Kidney glomerular epithelial cell (primary cell): ENCODE measurements at regions not wholly inside any gene's neighbourhood (a gene's known extent, or its start where the extent isn't known, plus 50 kb on each side); places are given as distances from the start of the nearest gene placed in this dataset.
"Not testable (repeated sequence)": the region's sequence is repeated elsewhere in the genome, so short reads cannot be mapped to it uniquely, and the experiment has no call there.

Experiments
- DNase-seq: peaks from one replicate; lab custom pipeline; 2025; lab: John Stamatoyannopoulos, UW

- DNase-seq, result no peak
Measured at GRCh38 chr5:18240971-18241370, 606.7 kb downstream of the TAF11L14 start.

- DNase-seq, result no peak
Measured at GRCh38 chr5:18243846-18244245, 609.6 kb downstream of the TAF11L14 start.

GRCh38 chr5:18244309-18244708 is 610.0 kb downstream of the TAF11L14 start:
- no peak for DNase-seq

DNA sequence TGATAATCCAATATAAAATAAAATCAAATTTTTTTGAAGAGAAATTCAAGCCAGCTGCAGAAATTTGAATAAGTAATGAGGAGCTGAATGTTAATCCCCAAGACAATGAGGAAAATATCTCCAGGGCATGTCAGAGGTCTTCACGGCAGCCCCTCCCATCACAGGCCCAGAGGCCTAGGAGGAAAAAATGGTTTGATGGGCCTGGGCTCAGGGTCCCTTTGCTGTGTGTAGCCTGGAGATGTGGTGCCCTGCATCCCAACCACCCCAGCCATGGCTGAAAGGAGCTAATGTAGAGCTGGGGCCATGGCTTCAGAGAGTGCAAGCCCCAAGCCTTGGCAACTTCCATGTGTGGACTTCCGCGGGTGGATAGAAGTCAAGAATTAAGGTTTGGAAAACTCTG is 618.3 kb downstream of the TAF11L14 start:
- no peak for DNase-seq

- DNase-seq, result no peak
Measured at GRCh38 chr5:18264126-18264882, 630.0 kb downstream of the TAF11L14 start.

DNA sequence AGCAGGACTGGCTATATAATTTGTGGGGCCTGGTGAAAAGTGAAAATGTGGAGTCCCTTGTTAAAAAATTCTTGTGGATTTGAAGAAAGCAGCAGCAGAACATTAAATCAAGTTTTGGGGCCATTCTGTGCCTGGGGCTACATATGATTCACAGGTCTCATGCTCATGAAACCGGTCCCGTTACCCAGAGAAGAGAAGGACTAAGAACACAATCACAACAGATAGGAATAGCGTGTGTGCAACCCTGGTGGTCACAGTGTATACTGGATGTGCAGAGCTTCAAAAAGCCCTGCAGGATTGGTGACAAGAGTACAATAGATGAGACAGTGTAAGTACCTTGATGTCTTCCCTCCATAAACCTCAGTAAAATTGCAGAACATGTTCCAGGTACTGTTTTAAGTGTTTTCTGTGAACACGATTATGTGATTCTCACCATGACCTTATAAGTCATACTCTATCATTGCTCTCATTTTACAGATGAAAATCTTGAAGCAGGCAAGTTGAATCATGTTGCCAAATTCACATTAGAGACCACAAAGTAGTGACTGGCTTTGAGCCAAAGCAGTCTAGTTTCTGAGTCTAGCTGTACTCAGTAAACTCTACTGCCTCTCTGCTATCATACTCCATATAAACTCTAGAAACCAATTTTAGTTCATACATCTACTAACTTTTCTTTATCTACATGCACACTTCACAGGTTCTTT is 636.5 kb downstream of the TAF11L14 start:
- no peak for DNase-seq

- DNase-seq, result no peak
Measured at GRCh38 chr5:18276939-18277338, 642.7 kb downstream of the TAF11L14 start.

GRCh38 chr5:18281947-18282581 is 647.8 kb downstream of the TAF11L14 start:
- DNase-seq, result peak; percentile 56

GRCh38 chr5:18285257-18285656 is 651.0 kb downstream of the TAF11L14 start:
- no peak for DNase-seq

GRCh38 chr5:18292146-18292545 is 657.9 kb downstream of the TAF11L14 start:
- no peak for DNase-seq

- not testable (repeated sequence) for DNase-seq
Measured at GRCh38 chr5:18295696-18296095, 661.4 kb downstream of the TAF11L14 start.

- DNase-seq, result no peak
Measured at GRCh38 chr5:18299166-18299565, 664.9 kb downstream of the TAF11L14 start.

- peak; percentile 8 for DNase-seq
Measured at GRCh38 chr5:18305288-18305924, 671.1 kb downstream of the TAF11L14 start.

DNA sequence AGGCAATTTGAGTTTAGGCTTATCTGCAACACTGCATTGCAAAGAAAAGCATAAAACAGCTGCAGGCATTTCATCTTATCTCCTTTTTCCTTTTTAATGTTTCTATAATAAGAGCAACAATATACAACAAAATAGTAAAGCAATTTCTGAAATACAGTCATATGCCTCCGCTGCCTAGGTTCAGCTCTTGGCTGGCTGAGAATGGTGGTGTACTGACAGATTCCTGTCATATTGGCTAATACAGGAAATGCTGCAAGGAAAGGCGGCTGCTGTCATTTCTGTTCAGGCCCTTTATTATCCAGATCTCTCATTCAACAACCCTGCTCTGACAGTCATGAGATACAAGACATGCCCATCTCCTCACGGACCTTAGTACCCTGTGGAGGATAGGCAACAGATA is 677.0 kb downstream of the TAF11L14 start:
- no peak for DNase-seq

GRCh38 chr5:18312016-18312415 is 677.8 kb downstream of the TAF11L14 start:
- DNase-seq, result no peak

- DNase-seq, result peak; percentile 21
Measured at GRCh38 chr5:18314192-18314778, 680.0 kb downstream of the TAF11L14 start.

GRCh38 chr5:18321262-18321942 is 687.1 kb downstream of the TAF11L14 start:
- DNase-seq, result no peak

DNA sequence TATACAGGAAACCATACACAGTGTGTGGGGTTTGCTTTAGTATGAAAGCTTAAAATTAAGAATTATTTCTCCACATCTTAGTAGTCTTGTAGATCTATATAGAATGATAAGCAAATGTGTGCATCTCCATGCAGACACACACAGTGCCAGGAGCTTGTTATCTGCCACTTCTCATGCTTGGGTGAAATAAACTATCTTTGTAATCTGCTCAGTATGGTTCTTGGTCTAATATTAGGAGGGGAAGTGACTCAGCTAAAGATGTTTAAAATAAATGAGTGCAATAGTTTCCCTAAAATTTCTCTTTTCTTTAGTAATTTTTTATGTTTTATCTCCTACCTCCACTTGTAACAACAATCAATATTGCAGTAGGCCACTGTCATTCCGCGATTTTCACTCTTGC is 689.6 kb downstream of the TAF11L14 start:
- DNase-seq, result no peak

- no peak for DNase-seq
Measured at GRCh38 chr5:18325431-18325830, 691.2 kb downstream of the TAF11L14 start.

DNA sequence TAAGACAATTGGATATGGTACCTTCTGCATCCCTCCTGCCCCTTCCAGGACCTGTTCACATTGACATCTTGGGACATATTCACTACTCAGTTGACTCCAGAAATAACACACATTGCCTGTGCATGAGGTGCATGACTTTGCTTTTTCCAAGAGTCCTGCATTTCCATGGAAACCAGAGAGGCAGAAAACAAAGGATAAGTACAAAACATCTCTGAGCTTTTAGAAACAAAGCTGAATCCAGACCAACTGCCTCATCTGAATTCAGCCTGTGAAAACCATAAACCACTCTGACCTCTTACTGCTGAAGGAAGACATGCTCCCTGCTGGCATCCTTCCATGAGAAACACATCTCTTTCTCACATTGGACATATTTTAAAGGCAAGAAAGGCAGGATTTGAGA is 695.1 kb downstream of the TAF11L14 start:
- DNase-seq, result no peak

GRCh38 chr5:18333841-18334240 is 699.6 kb downstream of the TAF11L14 start:
- no peak for DNase-seq

GRCh38 chr5:18334949-18335348 is 700.7 kb downstream of the TAF11L14 start:
- no peak for DNase-seq
